Bronchial epithelial cell (primary cell): ENCODE measurements at regions not wholly inside any gene's neighbourhood (a gene's known extent, or its start where the extent isn't known, plus 50 kb on each side); places are given as distances from the start of the nearest gene placed in this dataset.

Experiments used
- DNase-seq: peaks from one replicate; pipeline ENCODE4 v3.0.0-alpha.2; 2010; ENCODE audit warnings: low read depth
- FAIRE-seq: peaks from 2 replicates; lab custom pipeline; 2011; peaks lifted over from hg19 to GRCh38; lab: Jason Lieb, UNC
- H3K27me3 ChIP-seq: 2 replicates; pipeline ENCODE4 v1.5.1; 2011; ENCODE audit warnings: low read length; ENCODE audit not compliant: control insufficient read depth, insufficient read depth
- H3K36me3 ChIP-seq: 2 replicates; pipeline ENCODE4 v1.5.1; 2011; ENCODE audit warnings: low read length; ENCODE audit not compliant: control insufficient read depth, insufficient read depth
- H3K4me3 ChIP-seq: 2 replicates; pipeline ENCODE4 v1.5.1; 2011; ENCODE audit warnings: mild to moderate bottlenecking, low read depth, low read length, control low read depth
- CTCF ChIP-seq: IDR thresholded peaks from 2 replicates; pipeline ENCODE4 v1.5.1; 2011; ENCODE audit warnings: mild to moderate bottlenecking, moderate library complexity, low read length, control low read depth, inconsistent platforms; ENCODE audit not compliant: insufficient read depth, severe bottlenecking

GRCh38 chr11:116211147-116211546, 561.6 kb downstream of the BUD13 start:
- no peaks in the 10 kb centered on the region for H3K27me3 ChIP-seq
- H3K4me3 ChIP-seq: no peak overlapping the region
- no peak for FAIRE-seq
- no peaks in the 10 kb centered on the region for H3K36me3 ChIP-seq
- TF ChIP-seq CTCF: no peak
- DNase-seq: no peak

- FAIRE-seq (no peak), DNase-seq (no peak)
- H3K36me3 ChIP-seq: no peaks in the 10 kb centered on the region
- no peak overlapping the region for H3K4me3 ChIP-seq
- H3K27me3 ChIP-seq: no peaks in the 10 kb centered on the region
- TF ChIP-seq CTCF: no peak
Measured at GRCh38 chr11:116210663-116211062, 562.1 kb downstream of the BUD13 start.

- no peak for TF ChIP-seq CTCF
- Histone ChIP-seq H3K36me3 (no peaks in the 10 kb centered on the region), H3K27me3 (no peaks in the 10 kb centered on the region), H3K4me3 (no peak overlapping the region)
- FAIRE-seq (no peak), DNase-seq (no peak)
Measured at GRCh38 chr11:116209255-116209654, 563.5 kb downstream of the BUD13 start.

DNA sequence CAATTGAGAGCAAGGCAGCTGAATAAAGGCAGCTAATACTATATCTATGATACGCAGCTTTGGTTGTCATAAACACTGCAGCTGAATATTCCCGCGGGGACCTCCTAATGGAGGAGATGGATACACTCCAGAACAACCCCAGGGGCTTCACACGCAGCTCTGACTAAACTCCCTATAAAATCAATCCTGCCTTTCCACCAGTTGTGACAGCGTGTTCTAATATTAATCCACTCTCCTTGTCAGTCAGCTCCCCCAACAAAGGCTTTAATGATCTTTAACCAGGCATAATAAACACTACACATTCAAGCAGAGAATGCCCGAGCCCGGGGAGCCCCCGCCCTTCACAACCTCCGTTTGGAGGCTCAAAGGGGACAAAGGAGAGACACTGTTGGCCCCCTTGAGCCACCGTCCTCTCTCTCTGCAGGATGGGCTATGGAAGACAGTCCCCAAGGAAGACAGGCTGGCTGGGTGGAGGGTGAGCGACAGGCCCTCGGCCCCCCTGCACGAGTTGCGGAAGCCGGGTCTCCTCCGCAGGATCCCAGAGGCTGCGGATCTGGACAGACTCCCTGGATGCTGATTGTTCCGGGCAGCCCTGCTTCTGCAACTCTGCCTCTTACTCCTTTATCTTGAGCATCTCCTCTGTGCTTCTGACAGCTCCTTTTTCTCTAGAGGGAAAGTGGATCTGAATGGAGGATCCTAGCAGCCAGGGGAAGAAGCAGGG, 565.2 kb downstream of the BUD13 start:
- H3K36me3 ChIP-seq: no peaks in the 10 kb centered on the region
- DNase-seq: no peak
- TF ChIP-seq CTCF: no peak
- FAIRE-seq: no peak
- no peaks in the 10 kb centered on the region for H3K27me3 ChIP-seq
- H3K4me3 ChIP-seq: no peak overlapping the region

DNA sequence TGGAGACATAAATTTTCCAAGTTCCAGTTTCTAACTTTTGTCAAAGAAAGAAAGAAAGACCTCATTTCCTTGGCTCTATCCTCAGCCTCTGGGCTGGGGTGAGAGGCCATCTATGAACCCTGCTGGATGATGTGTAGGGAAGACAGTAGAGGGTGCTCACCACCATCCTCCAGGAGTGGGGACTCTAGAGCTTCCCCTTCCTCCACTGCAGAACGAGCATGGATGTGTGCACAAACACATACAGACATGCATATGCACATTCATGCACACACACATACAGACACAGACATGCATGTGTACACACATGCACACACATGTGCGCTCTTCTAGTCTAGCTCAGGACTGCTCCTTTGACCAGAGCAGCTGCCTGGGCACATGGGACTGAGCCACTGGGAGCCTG, 565.8 kb downstream of the BUD13 start:
- TF ChIP-seq CTCF: no peak
- H3K36me3 ChIP-seq: no peaks in the 10 kb centered on the region
- H3K27me3 ChIP-seq: no peaks in the 10 kb centered on the region

DNA sequence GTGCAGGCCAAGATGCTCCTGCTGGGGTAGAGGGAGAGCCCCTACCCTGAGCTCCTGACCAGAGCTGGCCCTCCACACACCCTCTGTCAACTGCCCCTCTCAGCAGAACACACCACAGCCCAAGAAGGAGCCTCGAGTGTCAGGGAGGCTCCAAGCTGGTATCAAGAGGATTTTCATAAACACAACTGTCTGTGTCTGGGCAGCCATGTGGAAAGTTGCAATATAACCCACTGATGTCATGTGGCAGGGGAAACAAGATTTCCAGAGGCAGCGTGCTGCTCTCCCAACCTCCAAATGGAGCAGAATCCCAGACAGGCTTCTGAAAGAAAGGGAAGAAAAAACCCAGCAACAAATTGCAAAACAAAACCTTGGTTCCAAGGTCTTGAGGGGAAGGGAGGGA, 569.9 kb downstream of the BUD13 start:
- no peak for TF ChIP-seq CTCF
- Histone ChIP-seq H3K36me3 (no peaks in the 10 kb centered on the region), H3K27me3 (no peaks in the 10 kb centered on the region), H3K4me3 (no peak overlapping the region)
- FAIRE-seq (no peak), DNase-seq (no peak)

More for the DNA sequence above, 565.8 kb downstream of the BUD13 start:
- FAIRE-seq (peak; percentile 58), DNase-seq (no peak)
- H3K4me3 ChIP-seq: no peak overlapping the region
